Brain microvascular endothelial cell (primary cell): ENCODE measurements at regions not wholly inside any gene's neighbourhood (a gene's known extent, or its start where the extent isn't known, plus 50 kb on each side); places are given as distances from the start of the nearest gene placed in this dataset.

Experiments used
- DNase-seq: peaks from one replicate; pipeline ENCODE4 v3.0.0-alpha.2; 2020
- H3K27ac ChIP-seq: fragments of 250-450 bp; sonication (Bioruptor Pico); 2 replicates; pipeline ENCODE4 v1.5.1; 2020; ENCODE audit warnings: mild to moderate bottlenecking, moderate library complexity
- H3K27me3 ChIP-seq: fragments of 250-450 bp; sonication (Bioruptor Pico); replicated peaks from 2 replicates; pipeline ENCODE4 v1.5.1; 2020; ENCODE audit warnings: mild to moderate bottlenecking
- H3K36me3 ChIP-seq: fragments of 250-450 bp; sonication (Bioruptor Pico); replicated peaks from 2 replicates; pipeline ENCODE4 v1.5.1; 2020; ENCODE audit warnings: mild to moderate bottlenecking
- H3K4me3 ChIP-seq: 2 replicates; pipeline ENCODE4 v1.5.1; 2011; ENCODE audit warnings: low read depth, mild to moderate bottlenecking, control low read depth, low read length, moderate library complexity
- CTCF ChIP-seq: IDR thresholded peaks from 2 replicates; pipeline ENCODE4 v1.5.1; 2011; ENCODE audit warnings: low read depth, mild to moderate bottlenecking, moderate library complexity, low read length, control low read depth, inconsistent platforms; ENCODE audit errors: missing control alignments
- in situ Hi-C: cut with HindIII; loops from 2 replicates; pipeline ENCODE4 v1.10.0; 2017; ENCODE audit warnings: low sequenced_read_pairs, low pct_ligation_motif_present

GRCh38 chr15:70461017-70461416 is 302.3 kb downstream of the UACA start:
- no peak overlapping the region for H3K4me3 ChIP-seq
- DNase-seq: no peak
- no peaks in the 10 kb centered on the region for H3K27me3 ChIP-seq
- TF ChIP-seq CTCF: no peak
- no peak overlapping the region for H3K27ac ChIP-seq
- no peaks in the 10 kb centered on the region for H3K36me3 ChIP-seq
- in situ Hi-C loops: no loop called here

- no peaks in the 10 kb centered on the region for H3K27me3 ChIP-seq
- no peaks in the 10 kb centered on the region for H3K36me3 ChIP-seq
- in situ Hi-C loops: no loop called here
- no peak overlapping the region for H3K27ac ChIP-seq
- H3K4me3 ChIP-seq: no peak overlapping the region
- no peak for DNase-seq
- no peak for TF ChIP-seq CTCF
Observed at GRCh38 chr15:70459312-70459711, 304.0 kb downstream of the UACA start.

- Histone ChIP-seq H3K36me3 (no peaks in the 10 kb centered on the region), H3K4me3 (no peak overlapping the region), H3K27me3 (peaks cover 10% of the 10 kb centered on the region), H3K27ac (no peak overlapping the region)
- no peak for TF ChIP-seq CTCF
- DNase-seq: no peak
- in situ Hi-C loops: no loop called here
Observed at GRCh38 chr15:70453766-70454165, 309.6 kb downstream of the UACA start.

- in situ Hi-C loops: no loop called here
- DNase-seq: no peak
- TF ChIP-seq CTCF: no peak
Observed at GRCh38 chr15:70453238-70453637, 310.1 kb downstream of the UACA start.

GRCh38 chr15:70451821-70452653 is 311.3 kb downstream of the UACA start:
- no peaks in the 10 kb centered on the region for H3K36me3 ChIP-seq
- H3K27ac ChIP-seq: no peak overlapping the region
- peaks cover 21% of the 10 kb centered on the region for H3K27me3 ChIP-seq
- DNase-seq: no peak
- TF ChIP-seq CTCF: no peak
- in situ Hi-C loops: no loop called here
- H3K4me3 ChIP-seq: no peak overlapping the region

More at GRCh38 chr15:70453238-70453637, 310.1 kb downstream of the UACA start:
- Histone ChIP-seq H3K36me3 (no peaks in the 10 kb centered on the region), H3K27ac (no peak overlapping the region), H3K4me3 (no peak overlapping the region), H3K27me3 (peaks cover 14% of the 10 kb centered on the region)

GRCh38 chr15:70450142-70450443 is 313.3 kb downstream of the UACA start:
- Histone ChIP-seq H3K27ac (no peak overlapping the region), H3K27me3 (peaks cover 32% of the 10 kb centered on the region), H3K4me3 (no peak overlapping the region), H3K36me3 (no peaks in the 10 kb centered on the region)
- no peak for TF ChIP-seq CTCF
- in situ Hi-C loops: no loop called here
- no peak for DNase-seq
